GM12873 (cell line): ENCODE measurements at regions not wholly inside any gene's neighbourhood (a gene's known extent, or its start where the extent isn't known, plus 50 kb on each side); places are given as distances from the start of the nearest gene placed in this dataset.

Experiments used
- TF ChIP-seq, protein P1 (sequence below): IDR thresholded peaks from 2 replicates; pipeline ENCODE4 v1.5.1; 2012; ENCODE audit warnings: low read depth, mild to moderate bottlenecking, moderate library complexity, low read length, control low read depth; ENCODE audit not compliant: insufficient read depth; ENCODE audit errors: missing control alignments

DNA sequence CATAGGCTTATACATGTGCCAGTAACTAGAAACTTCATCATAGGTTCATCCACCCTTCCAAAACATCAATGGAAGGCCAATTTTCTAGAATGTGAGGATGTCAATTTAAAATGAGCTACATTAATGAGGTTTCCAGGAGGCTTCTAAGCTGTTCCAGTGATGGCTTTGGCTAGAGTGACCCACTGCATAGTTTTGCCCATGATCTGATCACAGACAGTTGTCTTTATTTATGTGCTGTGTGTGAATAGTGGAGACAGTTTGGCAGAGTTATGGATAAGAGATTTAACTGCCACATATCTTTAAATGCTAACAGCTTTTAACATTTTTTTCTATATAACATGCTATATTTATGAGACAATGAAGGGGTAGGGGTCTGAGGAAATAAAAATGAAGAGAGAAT is 139.0 kb upstream of the ZNF462 start:
- TF ChIP-seq, protein P1, sequence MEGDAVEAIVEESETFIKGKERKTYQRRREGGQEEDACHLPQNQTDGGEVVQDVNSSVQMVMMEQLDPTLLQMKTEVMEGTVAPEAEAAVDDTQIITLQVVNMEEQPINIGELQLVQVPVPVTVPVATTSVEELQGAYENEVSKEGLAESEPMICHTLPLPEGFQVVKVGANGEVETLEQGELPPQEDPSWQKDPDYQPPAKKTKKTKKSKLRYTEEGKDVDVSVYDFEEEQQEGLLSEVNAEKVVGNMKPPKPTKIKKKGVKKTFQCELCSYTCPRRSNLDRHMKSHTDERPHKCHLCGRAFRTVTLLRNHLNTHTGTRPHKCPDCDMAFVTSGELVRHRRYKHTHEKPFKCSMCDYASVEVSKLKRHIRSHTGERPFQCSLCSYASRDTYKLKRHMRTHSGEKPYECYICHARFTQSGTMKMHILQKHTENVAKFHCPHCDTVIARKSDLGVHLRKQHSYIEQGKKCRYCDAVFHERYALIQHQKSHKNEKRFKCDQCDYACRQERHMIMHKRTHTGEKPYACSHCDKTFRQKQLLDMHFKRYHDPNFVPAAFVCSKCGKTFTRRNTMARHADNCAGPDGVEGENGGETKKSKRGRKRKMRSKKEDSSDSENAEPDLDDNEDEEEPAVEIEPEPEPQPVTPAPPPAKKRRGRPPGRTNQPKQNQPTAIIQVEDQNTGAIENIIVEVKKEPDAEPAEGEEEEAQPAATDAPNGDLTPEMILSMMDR = no peak

DNA sequence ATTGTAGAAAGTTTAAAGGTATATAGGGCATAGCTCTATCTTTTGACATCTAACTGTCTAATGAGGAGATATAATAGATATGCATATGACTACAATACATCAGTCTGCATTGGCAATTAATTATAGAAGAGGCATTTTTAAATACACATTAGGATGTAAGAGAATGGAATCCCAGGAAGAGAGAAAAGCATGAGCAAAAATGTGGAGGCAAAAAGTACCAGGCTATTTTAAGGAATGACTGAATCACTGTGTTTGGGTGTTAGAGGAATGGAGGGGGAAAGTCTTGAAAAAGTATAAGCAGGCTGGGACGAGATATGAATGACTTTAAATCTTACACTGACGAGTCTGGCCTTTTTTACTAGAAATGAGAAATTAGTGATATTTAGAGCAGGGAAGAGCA is 138.4 kb upstream of the ZNF462 start:
- TF ChIP-seq, protein P1 = no peak

DNA sequence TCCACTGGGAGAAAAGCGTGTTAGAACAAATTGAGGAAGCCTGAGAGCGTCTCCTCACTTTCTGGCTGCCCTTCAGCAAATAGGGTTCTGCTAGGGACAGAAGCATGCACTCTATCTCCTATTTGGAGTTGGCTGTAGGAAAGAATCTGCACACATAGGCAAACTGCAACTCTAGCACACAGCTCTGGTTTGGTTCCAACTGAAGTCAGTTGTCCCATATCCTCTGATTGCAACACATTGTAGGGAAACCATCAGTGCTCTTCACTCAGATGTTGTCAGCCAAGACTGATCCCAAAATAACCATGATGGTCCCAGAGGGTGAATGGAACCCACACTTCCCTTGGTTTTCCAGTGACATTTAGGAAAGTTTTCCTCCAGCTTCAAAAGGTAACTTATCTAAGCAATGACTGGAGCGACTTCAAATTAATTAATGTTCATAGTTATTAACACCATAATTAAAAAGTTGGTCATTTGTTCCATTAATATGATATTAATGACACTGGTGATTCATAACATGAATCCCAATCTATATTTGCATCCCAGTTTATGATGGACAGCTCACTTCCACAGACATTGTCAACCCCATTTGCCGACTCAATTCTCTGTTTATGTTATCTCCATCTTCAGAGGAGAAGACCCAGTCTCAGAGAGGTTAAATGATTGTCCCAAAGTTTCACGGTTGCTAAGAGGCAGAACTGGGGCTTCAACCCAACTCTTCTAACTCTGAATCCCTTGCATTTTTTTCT is 136.7 kb upstream of the ZNF462 start:
- TF ChIP-seq, protein P1 = no peak

DNA sequence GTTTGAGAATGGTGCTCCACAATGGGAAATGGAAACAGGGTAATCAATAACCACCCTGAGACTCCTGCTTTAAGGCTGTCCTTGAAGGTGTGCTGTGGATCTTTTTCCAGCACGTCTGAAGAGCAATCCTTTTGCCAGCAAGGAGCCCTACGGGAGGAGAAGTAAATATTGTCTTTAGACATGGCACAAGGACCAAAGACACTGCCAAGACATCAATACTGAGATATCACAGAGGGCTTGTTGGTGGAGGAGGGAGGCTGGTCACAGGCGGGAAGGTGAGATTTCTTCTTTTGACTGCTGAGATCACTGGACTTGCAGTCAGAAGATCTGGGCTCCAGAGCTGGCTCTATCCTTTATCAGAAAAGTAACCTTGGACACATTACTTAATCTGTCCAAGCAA is 135.0 kb upstream of the ZNF462 start:
- TF ChIP-seq, protein P1 = no peak

DNA sequence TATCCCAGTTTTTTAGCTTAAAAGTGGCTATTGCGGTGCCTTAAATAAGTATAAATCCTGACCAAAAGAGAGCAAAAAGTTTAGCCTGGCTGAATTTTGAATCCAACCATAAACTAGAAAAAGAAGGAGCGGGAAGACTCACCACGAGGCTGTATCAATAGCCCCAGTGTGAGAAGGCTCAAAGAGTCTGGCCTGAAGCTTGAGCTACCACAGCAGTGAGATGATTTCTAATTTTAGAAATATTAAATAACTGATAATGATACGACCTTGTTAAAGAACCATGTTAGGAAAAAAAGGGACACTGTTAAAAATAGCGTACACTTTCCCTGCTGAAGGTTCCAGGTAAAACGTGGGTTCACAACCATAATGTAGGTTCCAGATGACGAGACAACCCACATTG is 134.1 kb upstream of the ZNF462 start:
- TF ChIP-seq, protein P1 = no peak

DNA sequence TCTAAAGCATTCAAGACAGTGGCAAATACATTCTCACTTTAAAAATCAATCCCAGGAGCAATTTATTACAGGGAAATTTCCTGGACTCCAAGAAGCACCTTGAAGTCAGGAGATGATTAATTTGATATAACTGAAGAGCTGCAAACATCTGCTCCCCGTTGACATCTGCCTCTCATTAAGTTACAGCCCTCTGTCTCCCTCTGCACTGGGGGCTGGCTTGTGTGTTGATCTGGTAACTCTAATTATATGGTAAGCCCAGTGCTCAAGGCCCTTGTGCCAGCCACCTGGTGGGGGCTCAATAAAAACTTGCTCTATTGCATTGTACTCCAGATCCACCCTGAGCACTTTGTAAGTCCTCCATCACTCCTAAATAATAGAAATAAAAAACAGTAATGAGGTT is 131.1 kb upstream of the ZNF462 start:
- TF ChIP-seq, protein P1 = no peak

DNA sequence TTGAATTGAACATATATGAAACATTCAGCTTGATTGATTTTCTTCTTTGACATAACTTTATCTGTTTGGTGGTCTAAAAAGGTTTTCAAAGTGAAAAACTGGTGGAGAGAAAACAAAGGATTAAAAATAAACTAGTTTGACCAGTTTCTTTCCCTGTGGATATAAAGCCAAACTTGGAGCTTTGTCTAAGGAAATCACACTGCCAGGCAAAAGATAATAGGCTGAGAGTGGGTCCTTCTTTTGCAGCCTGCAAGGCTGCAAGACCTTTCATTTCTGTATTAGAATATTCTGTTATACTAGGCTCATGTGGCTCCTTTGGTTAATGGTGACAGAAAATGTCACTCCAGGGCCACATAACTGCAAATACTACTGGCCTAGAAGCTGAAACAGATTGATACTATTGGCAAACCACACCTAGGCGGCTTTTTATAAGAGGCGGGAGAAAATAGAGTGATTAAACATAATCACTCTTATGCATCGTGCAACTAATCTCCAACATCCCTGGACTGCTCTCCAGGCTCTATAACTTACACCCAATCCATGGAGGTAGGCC is 129.1 kb upstream of the ZNF462 start:
- TF ChIP-seq, protein P1 = no peak
